ENCODE measurements at regions not wholly inside any gene's neighbourhood (a gene's known extent, or its start where the extent isn't known, plus 50 kb on each side); places are given as distances from the start of the nearest gene placed in this dataset.

DNA sequence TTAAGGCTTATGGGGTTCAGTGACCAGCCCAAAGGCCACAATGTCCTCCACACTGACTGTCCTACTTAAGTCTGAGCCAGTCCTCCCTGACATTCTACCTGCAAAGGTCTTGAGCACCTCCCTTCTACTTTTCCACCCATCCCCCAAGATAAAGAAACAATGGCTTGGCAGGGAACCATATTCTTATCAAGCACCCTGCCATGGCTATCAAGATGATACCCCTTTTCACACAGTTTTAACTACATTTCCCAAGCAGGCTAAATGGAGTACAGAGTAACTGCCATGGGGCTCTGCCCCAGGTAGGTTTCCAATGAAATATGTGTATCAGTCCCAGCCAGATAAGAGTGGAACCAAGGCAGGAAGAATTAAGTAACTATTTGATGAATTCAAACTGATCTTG, 85.9 kb upstream of the MOCS1 start:
- H3K4me3 ChIP-seq (ENCODE audit: low read depth in 1 of 3, low read length in 3 of 3) = no peak overlapping the region
- peaks cover 0 to 3% (median 0%) of the 10 kb centered on the region in 4 donors for H3K27me3 ChIP-seq (ENCODE audit: control insufficient read depth in 4 of 4, insufficient read depth in 4 of 4, low read length in 3 of 4)
- H3K9ac ChIP-seq (ENCODE audit: low read depth in 1 of 2, low read length in 2 of 2) = no peak overlapping the region
- H3K4me1 ChIP-seq (ENCODE audit: control insufficient read depth in 4 of 4, insufficient read depth in 4 of 4, low read length in 3 of 4) = no peaks in the 10 kb centered on the region
- H3K9me3 ChIP-seq (ENCODE audit: control insufficient read depth in 4 of 4, low read length in 3 of 4) = peaks cover 0 to 6% (median 2%) of the 10 kb centered on the region in 4 donors
- H3K36me3 ChIP-seq (ENCODE audit: control insufficient read depth in 4 of 4, insufficient read depth in 3 of 4, low read depth in 1 of 4, low read length in 3 of 4) = no peaks in the 10 kb centered on the region
- DNase-seq (ENCODE audit: low spot score) = no peak
- no peak overlapping the region for H3K27ac ChIP-seq (ENCODE audit: low read depth in 1 of 2, low read length in 2 of 2)
- TF ChIP-seq HNF4A (conservative IDR thresholded peaks at IDR 0.05) (no peak), JUND (IDR thresholded peaks at IDR 0.05) (no peak), RXRA (IDR thresholded peaks at IDR 0.05) (no peak), YY1 (IDR thresholded peaks at IDR 0.05) (no peak), HNF4G (IDR thresholded peaks at IDR 0.05) (no peak), RAD21 (IDR thresholded peaks at IDR 0.05) (no peak), FOXA2 (IDR thresholded peaks at IDR 0.05) (no peak), SP1 (IDR thresholded peaks at IDR 0.05) (no peak), EGR1 (IDR thresholded peaks at IDR 0.05; ENCODE audit: low read depth in 2 of 2) (no peak), GABPA (IDR thresholded peaks at IDR 0.05 in 1 of 2, conservative IDR thresholded peaks at IDR 0.05 in 1 of 2) (no peak)
- TF ChIP-seq, protein P1, sequence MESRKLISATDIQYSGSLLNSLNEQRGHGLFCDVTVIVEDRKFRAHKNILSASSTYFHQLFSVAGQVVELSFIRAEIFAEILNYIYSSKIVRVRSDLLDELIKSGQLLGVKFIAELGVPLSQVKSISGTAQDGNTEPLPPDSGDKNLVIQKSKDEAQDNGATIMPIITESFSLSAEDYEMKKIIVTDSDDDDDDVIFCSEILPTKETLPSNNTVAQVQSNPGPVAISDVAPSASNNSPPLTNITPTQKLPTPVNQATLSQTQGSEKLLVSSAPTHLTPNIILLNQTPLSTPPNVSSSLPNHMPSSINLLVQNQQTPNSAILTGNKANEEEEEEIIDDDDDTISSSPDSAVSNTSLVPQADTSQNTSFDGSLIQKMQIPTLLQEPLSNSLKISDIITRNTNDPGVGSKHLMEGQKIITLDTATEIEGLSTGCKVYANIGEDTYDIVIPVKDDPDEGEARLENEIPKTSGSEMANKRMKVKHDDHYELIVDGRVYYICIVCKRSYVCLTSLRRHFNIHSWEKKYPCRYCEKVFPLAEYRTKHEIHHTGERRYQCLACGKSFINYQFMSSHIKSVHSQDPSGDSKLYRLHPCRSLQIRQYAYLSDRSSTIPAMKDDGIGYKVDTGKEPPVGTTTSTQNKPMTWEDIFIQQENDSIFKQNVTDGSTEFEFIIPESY (IDR thresholded peaks at IDR 0.05) = no peak

- no peak for DNase-seq (ENCODE audit: low spot score)
- WGBS = 96% methylated on average over 1 of the region's 1 CpG
These were observed 81.3 kb upstream of the MOCS1 start for GRCh38 chr6:40015530-40015929.

More at GRCh38 chr6:40015530-40015929, 81.3 kb upstream of the MOCS1 start:
- H3K4me1 ChIP-seq (ENCODE audit: control insufficient read depth in 4 of 4, insufficient read depth in 4 of 4, low read length in 3 of 4) = no peaks in the 10 kb centered on the region
- H3K36me3 ChIP-seq (ENCODE audit: control insufficient read depth in 4 of 4, insufficient read depth in 3 of 4, low read depth in 1 of 4, low read length in 3 of 4) = no peaks in the 10 kb centered on the region
- no peak overlapping the region for H3K9ac ChIP-seq (ENCODE audit: low read depth in 1 of 2, low read length in 2 of 2)
- TF ChIP-seq CTCF (IDR thresholded peaks at IDR 0.05; ENCODE audit: low read depth, low read length, missing input control) (no peak), YY1 (IDR thresholded peaks at IDR 0.05) (no peak), TAF1 (conservative IDR thresholded peaks at IDR 0.05) (no peak), EGR1 (IDR thresholded peaks at IDR 0.05; ENCODE audit: low read depth in 2 of 2) (no peak), NR2F2 (IDR thresholded peaks at IDR 0.05) (no peak), REST (IDR thresholded peaks at IDR 0.05) (no peak), FOXA2 (IDR thresholded peaks at IDR 0.05) (no peak), FOXA1 (IDR thresholded peaks at IDR 0.05) (no peak), RAD21 (IDR thresholded peaks at IDR 0.05) (no peak), JUND (IDR thresholded peaks at IDR 0.05) (no peak), HNF4A (conservative IDR thresholded peaks at IDR 0.05) (no peak), GABPA (IDR thresholded peaks at IDR 0.05 in 1 of 2, conservative IDR thresholded peaks at IDR 0.05 in 1 of 2) (no peak), SP1 (IDR thresholded peaks at IDR 0.05) (no peak)
- TF ChIP-seq, protein P1 (IDR thresholded peaks at IDR 0.05) = no peak
- TF ChIP-seq, protein P2, sequence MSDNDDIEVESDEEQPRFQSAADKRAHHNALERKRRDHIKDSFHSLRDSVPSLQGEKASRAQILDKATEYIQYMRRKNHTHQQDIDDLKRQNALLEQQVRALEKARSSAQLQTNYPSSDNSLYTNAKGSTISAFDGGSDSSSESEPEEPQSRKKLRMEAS (IDR thresholded peaks at IDR 0.05) = no peak
- TF ChIP-seq, protein P3, sequence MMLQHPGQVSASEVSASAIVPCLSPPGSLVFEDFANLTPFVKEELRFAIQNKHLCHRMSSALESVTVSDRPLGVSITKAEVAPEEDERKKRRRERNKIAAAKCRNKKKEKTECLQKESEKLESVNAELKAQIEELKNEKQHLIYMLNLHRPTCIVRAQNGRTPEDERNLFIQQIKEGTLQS (IDR thresholded peaks at IDR 0.05) = no peak
- no peaks in the 10 kb centered on the region for H3K27me3 ChIP-seq (ENCODE audit: control insufficient read depth in 4 of 4, insufficient read depth in 4 of 4, low read length in 3 of 4)
- no peak overlapping the region for H3K27ac ChIP-seq (ENCODE audit: low read depth in 1 of 2, low read length in 2 of 2)
- H3K4me3 ChIP-seq (ENCODE audit: low read depth in 1 of 3, low read length in 3 of 3) = no peak overlapping the region
- H3K9me3 ChIP-seq (ENCODE audit: control insufficient read depth in 4 of 4, low read length in 3 of 4) = peaks cover 0 to 9% (median 2%) of the 10 kb centered on the region in 4 donors
